Effector memory CD4-positive, alpha-beta T cell (primary cell): ENCODE measurements at regions not wholly inside any gene's neighbourhood (a gene's known extent, or its start where the extent isn't known, plus 50 kb on each side); places are given as distances from the start of the nearest gene placed in this dataset.

Experiments used
- DNase-seq, 3 donors: peaks; one replicate each; pipeline ENCODE4 v3.0.0-alpha.2; 2020
- H3K27ac ChIP-seq: 2 replicates; pipeline ENCODE4 v1.7.0; 2013; ENCODE audit warnings: mild to moderate bottlenecking, low read length, moderate library complexity; ENCODE audit not compliant: insufficient read depth, poor library complexity, severe bottlenecking
- H3K27me3 ChIP-seq: replicated peaks from 2 replicates; pipeline ENCODE4 v1.7.0; 2013; ENCODE audit warnings: mild to moderate bottlenecking, low read length; ENCODE audit not compliant: insufficient read depth, control insufficient read depth, poor library complexity, severe bottlenecking
- H3K36me3 ChIP-seq: 2 replicates; pipeline ENCODE4 v1.7.0; 2013; ENCODE audit warnings: mild to moderate bottlenecking, low read length, moderate library complexity; ENCODE audit not compliant: control insufficient read depth, insufficient read depth
- H3K4me1 ChIP-seq: 2 replicates; pipeline ENCODE4 v1.7.0; 2013; ENCODE audit warnings: low read length, mild to moderate bottlenecking; ENCODE audit not compliant: control insufficient read depth, insufficient read depth, poor library complexity, severe bottlenecking
- H3K4me3 ChIP-seq: 2 replicates; pipeline ENCODE4 v1.7.0; 2013; ENCODE audit warnings: low read length, low read depth, mild to moderate bottlenecking; ENCODE audit not compliant: insufficient read depth, poor library complexity, severe bottlenecking
- H3K9me3 ChIP-seq: 2 replicates; pipeline ENCODE4 v1.7.0; 2013; ENCODE audit warnings: mild to moderate bottlenecking, low read length, moderate library complexity; ENCODE audit not compliant: control insufficient read depth

- Histone ChIP-seq H3K4me3 (no peak overlapping the region), H3K4me1 (no peaks in the 10 kb centered on the region), H3K27ac (no peak overlapping the region)
These were observed 73.4 kb upstream of the FOXN3 start for GRCh38 chr14:89490466-89490865.

GRCh38 chr14:89489761-89490437 is 72.9 kb upstream of the FOXN3 start:
- H3K27ac ChIP-seq = no peak overlapping the region
- no peaks in the 10 kb centered on the region for H3K9me3 ChIP-seq
- DNase-seq = no peak
- H3K4me3 ChIP-seq = no peak overlapping the region
- H3K36me3 ChIP-seq = no peaks in the 10 kb centered on the region
- no peaks in the 10 kb centered on the region for H3K4me1 ChIP-seq
- no peaks in the 10 kb centered on the region for H3K27me3 ChIP-seq

More at GRCh38 chr14:89490466-89490865, 73.4 kb upstream of the FOXN3 start:
- Histone ChIP-seq H3K36me3 (no peaks in the 10 kb centered on the region), H3K27me3 (no peaks in the 10 kb centered on the region), H3K9me3 (no peaks in the 10 kb centered on the region)
- no peak for DNase-seq

GRCh38 chr14:89486961-89487360 is 69.9 kb upstream of the FOXN3 start:
- no peak overlapping the region for H3K27ac ChIP-seq
- no peaks in the 10 kb centered on the region for H3K9me3 ChIP-seq
- no peak overlapping the region for H3K4me3 ChIP-seq
- H3K4me1 ChIP-seq = no peaks in the 10 kb centered on the region
- H3K36me3 ChIP-seq = no peaks in the 10 kb centered on the region
- no peak for DNase-seq
- H3K27me3 ChIP-seq = no peaks in the 10 kb centered on the region

- Histone ChIP-seq H3K27me3 (no peaks in the 10 kb centered on the region), H3K36me3 (no peaks in the 10 kb centered on the region), H3K27ac (no peak overlapping the region), H3K4me3 (no peak overlapping the region), H3K9me3 (no peaks in the 10 kb centered on the region), H3K4me1 (no peaks in the 10 kb centered on the region)
- no peak for DNase-seq
These were observed 69.5 kb upstream of the FOXN3 start for GRCh38 chr14:89486505-89486904.

GRCh38 chr14:89485264-89485663 is 68.2 kb upstream of the FOXN3 start:
- H3K36me3 ChIP-seq = no peaks in the 10 kb centered on the region
- no peak for DNase-seq
- H3K4me3 ChIP-seq = no peak overlapping the region
- no peaks in the 10 kb centered on the region for H3K27me3 ChIP-seq
- H3K4me1 ChIP-seq = no peaks in the 10 kb centered on the region
- H3K9me3 ChIP-seq = no peaks in the 10 kb centered on the region
- H3K27ac ChIP-seq = no peak overlapping the region

GRCh38 chr14:89484051-89484844 is 67.2 kb upstream of the FOXN3 start:
- no peaks in the 10 kb centered on the region for H3K4me1 ChIP-seq
- no peak for DNase-seq
- H3K27ac ChIP-seq = no peak overlapping the region
- H3K4me3 ChIP-seq = no peak overlapping the region
- no peaks in the 10 kb centered on the region for H3K36me3 ChIP-seq
- no peaks in the 10 kb centered on the region for H3K9me3 ChIP-seq
- H3K27me3 ChIP-seq = no peaks in the 10 kb centered on the region

- H3K27ac ChIP-seq = no peak overlapping the region
These were observed 64.2 kb upstream of the FOXN3 start for GRCh38 chr14:89481196-89481595.

GRCh38 chr14:89480278-89480677 is 63.2 kb upstream of the FOXN3 start:
- Histone ChIP-seq H3K9me3 (no peaks in the 10 kb centered on the region), H3K36me3 (peaks cover 3% of the 10 kb centered on the region), H3K4me3 (no peak overlapping the region), H3K27ac (no peak overlapping the region), H3K27me3 (no peaks in the 10 kb centered on the region), H3K4me1 (no peaks in the 10 kb centered on the region)
- no peak for DNase-seq

More at GRCh38 chr14:89481196-89481595, 64.2 kb upstream of the FOXN3 start:
- H3K4me1 ChIP-seq = no peaks in the 10 kb centered on the region
- no peaks in the 10 kb centered on the region for H3K9me3 ChIP-seq
- H3K36me3 ChIP-seq = peaks cover 3% of the 10 kb centered on the region
- no peaks in the 10 kb centered on the region for H3K27me3 ChIP-seq
- no peak overlapping the region for H3K4me3 ChIP-seq
- DNase-seq = no peak

GRCh38 chr14:89479802-89480201 is 62.8 kb upstream of the FOXN3 start:
- Histone ChIP-seq H3K4me3 (no peak overlapping the region), H3K9me3 (no peaks in the 10 kb centered on the region), H3K36me3 (peaks cover 3% of the 10 kb centered on the region), H3K4me1 (no peaks in the 10 kb centered on the region), H3K27me3 (no peaks in the 10 kb centered on the region), H3K27ac (no peak overlapping the region)
- DNase-seq = no peak

GRCh38 chr14:89477391-89477790 is 60.4 kb upstream of the FOXN3 start:
- DNase-seq = no peak
- Histone ChIP-seq H3K9me3 (no peaks in the 10 kb centered on the region), H3K36me3 (peaks cover 3% of the 10 kb centered on the region), H3K27ac (no peak overlapping the region), H3K27me3 (no peaks in the 10 kb centered on the region), H3K4me1 (no peaks in the 10 kb centered on the region), H3K4me3 (no peak overlapping the region)
